VCaP (cell line): ENCODE measurements at regions not wholly inside any gene's neighbourhood (a gene's known extent, or its start where the extent isn't known, plus 50 kb on each side); places are given as distances from the start of the nearest gene placed in this dataset.

Experiments used
- H3K27ac ChIP-seq: fragments of 450-650 bp; 2 replicates; pipeline ENCODE4 v1.5.1; 2017
- TF ChIP-seq, protein P1 (sequence below): fragments of 450-650 bp; conservative IDR thresholded peaks from 2 replicates; pipeline ENCODE4 v1.5.1; 2017; ENCODE audit warnings: mild to moderate bottlenecking, moderate library complexity

DNA sequence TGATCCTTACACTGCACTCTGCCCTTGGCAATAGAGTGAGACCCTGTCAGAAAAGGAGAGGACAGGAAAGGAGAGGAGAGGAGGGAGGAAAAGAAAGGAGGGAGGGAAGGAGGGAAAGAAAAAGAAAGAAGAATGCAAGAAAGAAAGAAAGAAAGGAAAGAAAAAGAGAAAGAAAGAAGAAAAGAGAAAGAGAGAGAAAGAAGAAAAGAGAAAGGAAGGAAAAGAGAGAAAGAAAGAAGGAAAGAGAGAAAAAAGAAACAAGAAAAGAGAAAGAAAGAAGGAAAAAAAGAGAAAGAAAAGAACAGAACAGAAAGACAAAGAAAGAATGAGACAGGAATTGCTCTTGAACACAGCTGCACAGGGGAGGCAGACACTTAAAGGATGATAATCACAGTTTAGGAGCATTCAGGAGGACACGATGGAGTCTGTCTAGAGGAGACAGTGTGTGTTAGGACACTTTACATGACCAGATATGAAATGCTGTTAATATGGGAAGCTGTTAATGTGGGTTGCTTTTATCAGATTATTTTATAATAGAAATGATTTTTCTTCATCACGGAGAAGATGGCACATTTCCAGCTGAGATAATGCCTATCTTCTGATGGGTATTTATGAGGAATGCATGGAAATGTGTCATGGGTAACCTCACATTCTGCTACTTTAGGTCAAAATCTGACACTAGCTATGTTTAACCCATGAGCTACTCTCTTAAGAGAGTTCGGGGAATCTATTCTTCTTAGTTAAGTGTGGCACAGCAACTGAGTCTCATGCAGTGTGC, 160.5 kb downstream of the BAMBI start:
- TF ChIP-seq, protein P1, sequence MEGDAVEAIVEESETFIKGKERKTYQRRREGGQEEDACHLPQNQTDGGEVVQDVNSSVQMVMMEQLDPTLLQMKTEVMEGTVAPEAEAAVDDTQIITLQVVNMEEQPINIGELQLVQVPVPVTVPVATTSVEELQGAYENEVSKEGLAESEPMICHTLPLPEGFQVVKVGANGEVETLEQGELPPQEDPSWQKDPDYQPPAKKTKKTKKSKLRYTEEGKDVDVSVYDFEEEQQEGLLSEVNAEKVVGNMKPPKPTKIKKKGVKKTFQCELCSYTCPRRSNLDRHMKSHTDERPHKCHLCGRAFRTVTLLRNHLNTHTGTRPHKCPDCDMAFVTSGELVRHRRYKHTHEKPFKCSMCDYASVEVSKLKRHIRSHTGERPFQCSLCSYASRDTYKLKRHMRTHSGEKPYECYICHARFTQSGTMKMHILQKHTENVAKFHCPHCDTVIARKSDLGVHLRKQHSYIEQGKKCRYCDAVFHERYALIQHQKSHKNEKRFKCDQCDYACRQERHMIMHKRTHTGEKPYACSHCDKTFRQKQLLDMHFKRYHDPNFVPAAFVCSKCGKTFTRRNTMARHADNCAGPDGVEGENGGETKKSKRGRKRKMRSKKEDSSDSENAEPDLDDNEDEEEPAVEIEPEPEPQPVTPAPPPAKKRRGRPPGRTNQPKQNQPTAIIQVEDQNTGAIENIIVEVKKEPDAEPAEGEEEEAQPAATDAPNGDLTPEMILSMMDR: no peak
- no peak overlapping the region for H3K27ac ChIP-seq

GRCh38 chr10:28838908-28839307, 161.6 kb downstream of the BAMBI start:
- H3K27ac ChIP-seq: no peak overlapping the region
- TF ChIP-seq, protein P1: no peak

DNA sequence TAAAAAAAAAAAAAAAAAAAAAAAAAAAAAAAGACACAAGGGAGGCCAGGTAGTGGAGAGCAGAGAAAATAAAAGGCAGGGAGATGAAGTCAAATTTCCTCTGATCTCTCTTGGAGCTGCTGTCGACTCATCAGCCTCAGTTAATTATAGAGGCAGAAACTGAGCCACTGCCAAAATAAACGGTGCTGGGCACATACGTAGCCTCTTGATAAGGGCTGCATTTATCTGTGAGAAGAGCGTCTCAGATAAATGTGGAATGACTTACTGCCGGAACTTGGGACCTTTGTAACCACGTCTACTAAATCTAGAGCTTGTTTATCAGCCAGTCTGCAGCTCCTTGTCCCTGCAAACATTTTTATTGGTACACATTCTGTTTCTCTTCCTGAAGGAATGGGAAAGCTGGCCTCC, 162.3 kb downstream of the BAMBI start:
- TF ChIP-seq, protein P1: no peak
- peak overlapping the region; percentile 20 for H3K27ac ChIP-seq

GRCh38 chr10:28840202-28840601, 162.9 kb downstream of the BAMBI start:
- TF ChIP-seq, protein P1: no peak
- peak overlapping the region; percentile 20 for H3K27ac ChIP-seq

DNA sequence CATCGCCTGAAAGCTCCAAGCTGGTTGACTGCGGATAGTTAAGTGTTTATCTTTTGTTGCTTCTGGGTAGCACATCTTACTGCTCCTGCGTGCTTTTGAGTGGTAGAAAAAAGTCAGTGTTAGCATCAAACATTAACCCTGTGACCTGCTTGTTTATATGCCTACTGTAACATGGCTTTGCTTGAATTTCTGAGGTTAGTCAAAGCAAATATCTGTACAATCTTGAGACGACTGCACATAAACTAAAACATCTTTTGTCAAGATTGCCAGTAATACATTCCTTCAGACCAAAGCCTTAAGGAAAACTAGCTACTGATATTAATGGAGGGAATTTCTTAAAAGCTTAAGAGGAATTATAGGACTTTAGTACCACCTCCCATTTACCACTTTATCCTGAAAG, 163.7 kb downstream of the BAMBI start:
- TF ChIP-seq, protein P1: no peak
- no peak overlapping the region for H3K27ac ChIP-seq

DNA sequence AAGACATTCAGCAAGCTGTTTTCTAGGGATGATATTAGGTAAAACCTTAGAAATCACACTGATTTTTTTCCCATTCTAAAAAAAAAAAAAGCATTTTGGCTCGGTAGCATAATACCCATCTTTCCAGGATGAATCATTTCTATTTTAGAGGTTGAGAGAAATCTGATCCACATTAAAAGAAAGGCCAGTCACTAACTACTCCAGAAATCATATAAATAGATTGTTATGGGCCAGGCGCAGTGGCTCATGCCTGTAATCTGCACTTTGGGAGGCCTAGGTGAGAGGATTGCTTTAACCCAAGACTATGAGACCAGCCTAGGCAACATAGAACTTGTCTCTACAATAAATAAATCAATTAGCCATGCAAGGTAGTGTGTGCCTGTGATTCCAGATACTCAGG, 164.3 kb downstream of the BAMBI start:
- H3K27ac ChIP-seq: no peak overlapping the region

GRCh38 chr10:28842321-28842720, 165.0 kb downstream of the BAMBI start:
- TF ChIP-seq, protein P1: no peak
- no peak overlapping the region for H3K27ac ChIP-seq

More for the DNA sequence above, 164.3 kb downstream of the BAMBI start:
- TF ChIP-seq, protein P1: no peak
